MM.1S (cell line): ENCODE measurements at regions not wholly inside any gene's neighbourhood (a gene's known extent, or its start where the extent isn't known, plus 50 kb on each side); places are given as distances from the start of the nearest gene placed in this dataset.
"Not testable (repeated sequence)": the region's sequence is repeated elsewhere in the genome, so short reads cannot be mapped to it uniquely, and the experiment has no call there.

Source experiments
- DNase-seq: peaks from one replicate; pipeline ENCODE4 v3.0.0-alpha.2; 2015
- H2AFZ ChIP-seq: fragments of 300-600 bp; sonication (generic); 2 replicates; pipeline ENCODE4 v1.6.0; 2016; ENCODE audit warnings: antibody characterized with exemption, low read length
- H3F3A ChIP-seq: fragments of 300-600 bp; sonication (generic); 2 replicates; pipeline ENCODE4 v1.6.1; 2016; ENCODE audit warnings: mild to moderate bottlenecking, antibody characterized with exemption, low read length, moderate library complexity, mixed read lengths; ENCODE audit not compliant: insufficient read depth
- H3K27ac ChIP-seq: fragments of 300-600 bp; sonication (generic); 2 replicates; pipeline ENCODE4 v1.5.1; 2016; ENCODE audit warnings: mild to moderate bottlenecking, low read length
- H3K27me3 ChIP-seq: fragments of 300-600 bp; sonication (generic); replicated peaks from 2 replicates; pipeline ENCODE4 v1.6.0; 2016; ENCODE audit warnings: low read length; ENCODE audit not compliant: insufficient read depth
- H3K36me3 ChIP-seq: fragments of 300-600 bp; sonication (generic); replicated peaks from 2 replicates; pipeline ENCODE4 v1.6.1; 2016; ENCODE audit warnings: mild to moderate bottlenecking, low read length, mixed read lengths; ENCODE audit not compliant: insufficient read depth
- H3K4me1 ChIP-seq: fragments of 300-600 bp; sonication (generic); 2 replicates; pipeline ENCODE4 v1.6.1; 2016; ENCODE audit warnings: low read length, mixed read lengths
- H3K4me2 ChIP-seq: fragments of 300-600 bp; sonication (generic); 2 replicates; pipeline ENCODE4 v1.6.0; 2016; ENCODE audit warnings: low read depth, low read length
- H3K4me3 ChIP-seq: fragments of 300-600 bp; sonication (generic); 2 replicates; pipeline ENCODE4 v1.5.1; 2016; ENCODE audit warnings: low read length, mixed read lengths
- H3K79me2 ChIP-seq: fragments of 300-600 bp; sonication (generic); 2 replicates; pipeline ENCODE4 v1.6.1; 2016; ENCODE audit warnings: mixed run types, low read length, mixed read lengths
- H3K9ac ChIP-seq: fragments of 300-600 bp; sonication (generic); 2 replicates; pipeline ENCODE4 v1.6.1; 2016; ENCODE audit warnings: low read length, mixed read lengths
- H3K9me2 ChIP-seq: fragments of 300-600 bp; sonication (generic); replicated peaks from 2 replicates; pipeline ENCODE4 v1.6.1; 2016; ENCODE audit warnings: mild to moderate bottlenecking, low read length, mixed read lengths; ENCODE audit not compliant: insufficient read depth
- H3K9me3 ChIP-seq: fragments of 300-600 bp; sonication (generic); replicated peaks from 2 replicates; pipeline ENCODE4 v1.6.1; 2016; ENCODE audit warnings: mild to moderate bottlenecking, low read length, mixed read lengths; ENCODE audit not compliant: insufficient read depth
- H4K20me1 ChIP-seq: fragments of 300-600 bp; sonication (generic); 2 replicates; pipeline ENCODE4 v1.6.1; 2016; ENCODE audit warnings: mild to moderate bottlenecking, low read length, moderate library complexity, mixed read lengths; ENCODE audit not compliant: insufficient read depth
- CTCF ChIP-seq: fragments of 300-600 bp; sonication (generic); IDR thresholded peaks from 2 replicates; pipeline ENCODE4 v1.5.1; 2016; ENCODE audit warnings: antibody characterized with exemption, low read length, mixed read lengths
- EZH2 ChIP-seq: fragments of 300-600 bp; sonication (generic); optimal IDR thresholded peaks from 2 replicates; pipeline ENCODE3; 2017; ENCODE audit warnings: low read depth, mild to moderate bottlenecking, antibody characterized with exemption, low read length, mixed read lengths
- EZH2phosphoT487 ChIP-seq: fragments of 300-600 bp; sonication (generic); IDR thresholded peaks from 2 replicates; pipeline ENCODE4 v1.6.1; 2018; ENCODE audit warnings: antibody characterized with exemption, low read length

DNA sequence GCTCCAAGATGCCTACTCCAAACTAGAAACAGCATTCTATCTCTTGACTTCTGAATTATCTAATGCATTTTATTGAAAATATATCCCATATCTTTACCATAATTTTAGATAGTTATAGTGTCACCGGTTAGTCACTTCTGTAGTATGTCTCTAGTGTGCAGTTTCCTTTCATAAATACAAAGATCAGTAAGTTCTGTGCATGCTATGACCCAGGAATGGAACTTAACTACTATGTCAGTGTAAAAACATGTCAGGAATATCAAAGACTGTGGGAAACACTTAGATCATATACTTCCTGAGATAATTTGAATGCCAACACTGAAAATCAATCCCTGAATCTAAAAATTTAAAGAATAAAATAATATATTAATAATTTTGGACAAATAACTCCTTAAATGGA lies 237.6 kb downstream of the ATXN7L3B start:
- TF ChIP-seq CTCF (no peak), EZH2 (no peak), EZH2phosphoT487 (no peak)
- no peaks in the 10 kb centered on the region for H3K36me3 ChIP-seq
- no peaks in the 10 kb centered on the region for H3K9me2 ChIP-seq
- no peaks in the 10 kb centered on the region for H3K79me2 ChIP-seq
- H3K9ac ChIP-seq, result no peak overlapping the region
- no peaks in the 10 kb centered on the region for H3K4me1 ChIP-seq
- DNase-seq, result no peak
- H3K4me2 ChIP-seq, result no peak overlapping the region
- no peaks in the 10 kb centered on the region for H3K27me3 ChIP-seq
- H4K20me1 ChIP-seq, result no peaks in the 10 kb centered on the region
- no peak overlapping the region for H3K27ac ChIP-seq
- no peak overlapping the region for H2AFZ ChIP-seq
- no peaks in the 10 kb centered on the region for H3K9me3 ChIP-seq
- no peaks in the 10 kb centered on the region for H3F3A ChIP-seq
- H3K4me3 ChIP-seq, result no peak overlapping the region

DNA sequence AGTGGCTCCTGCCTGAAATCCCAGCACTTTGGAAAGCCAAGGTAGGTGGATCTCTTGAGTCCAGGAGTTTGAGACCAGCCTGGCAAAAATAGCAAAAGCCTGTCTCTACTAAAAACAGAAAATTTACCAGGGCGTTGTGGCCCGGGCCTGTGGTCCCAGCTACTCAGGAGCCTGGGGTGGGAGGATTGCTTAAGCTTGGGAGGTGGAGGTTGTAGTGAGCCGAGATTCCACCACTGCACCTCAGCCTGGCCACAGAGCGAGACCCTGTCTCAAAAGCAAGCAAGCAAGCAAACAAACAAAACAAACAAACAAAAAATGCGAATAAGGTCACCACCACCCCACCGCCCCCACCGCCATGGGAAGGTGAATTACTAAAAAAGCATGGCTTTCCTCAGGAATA lies 238.7 kb downstream of the ATXN7L3B start:
- H2AFZ ChIP-seq, result no peak overlapping the region
- H3K9me3 ChIP-seq, result no peaks in the 10 kb centered on the region
- H3K4me1 ChIP-seq, result no peaks in the 10 kb centered on the region
- H3F3A ChIP-seq, result no peaks in the 10 kb centered on the region
- H3K4me2 ChIP-seq, result no peak overlapping the region
- DNase-seq, result no peak
- H3K9ac ChIP-seq, result no peak overlapping the region
- H4K20me1 ChIP-seq, result no peaks in the 10 kb centered on the region
- TF ChIP-seq EZH2phosphoT487 (no peak), EZH2 (no peak), CTCF (no peak)
- no peaks in the 10 kb centered on the region for H3K9me2 ChIP-seq
- H3K36me3 ChIP-seq, result no peaks in the 10 kb centered on the region
- H3K4me3 ChIP-seq, result no peak overlapping the region
- no peaks in the 10 kb centered on the region for H3K27me3 ChIP-seq
- no peak overlapping the region for H3K27ac ChIP-seq
- no peaks in the 10 kb centered on the region for H3K79me2 ChIP-seq

- no peak overlapping the region for H3K9ac ChIP-seq
- no peak for DNase-seq
These were observed 242.7 kb downstream of the ATXN7L3B start for GRCh38 chr12:74780182-74780849.

DNA sequence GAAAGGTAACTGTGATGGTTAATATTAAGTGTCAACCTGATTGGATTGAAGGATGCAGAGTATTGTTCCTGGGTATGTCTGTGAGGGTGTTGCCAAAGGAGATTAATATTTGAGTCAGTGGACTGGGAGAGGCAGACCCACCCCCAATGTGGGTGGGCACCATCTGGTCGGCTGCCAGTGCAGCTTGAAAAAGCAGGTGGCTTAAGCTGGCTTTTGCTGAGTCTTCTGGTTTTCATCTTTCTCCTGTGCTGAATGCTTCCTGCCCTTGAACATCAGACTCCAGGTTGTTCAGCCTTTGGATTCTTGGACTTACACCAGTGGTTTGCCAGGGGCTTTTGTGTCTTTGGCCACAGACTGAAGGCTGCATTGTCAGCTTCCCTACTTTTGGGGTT lies 243.2 kb downstream of the ATXN7L3B start:
- not testable (repeated sequence) for H2AFZ ChIP-seq, H3K27ac ChIP-seq, H3F3A ChIP-seq, H3K4me2 ChIP-seq, H4K20me1 ChIP-seq, H3K9me3 ChIP-seq, H3K4me1 ChIP-seq, H3K36me3 ChIP-seq, H3K4me3 ChIP-seq, DNase-seq, H3K9me2 ChIP-seq, H3K79me2 ChIP-seq, H3K27me3 ChIP-seq, H3K9ac ChIP-seq

More at GRCh38 chr12:74780182-74780849, 242.7 kb downstream of the ATXN7L3B start:
- Histone ChIP-seq H2AFZ (no peak overlapping the region), H4K20me1 (no peaks in the 10 kb centered on the region), H3K9me3 (no peaks in the 10 kb centered on the region), H3K9me2 (no peaks in the 10 kb centered on the region), H3K4me3 (no peak overlapping the region), H3K36me3 (no peaks in the 10 kb centered on the region), H3K4me1 (no peaks in the 10 kb centered on the region), H3K79me2 (no peaks in the 10 kb centered on the region), H3K27me3 (no peaks in the 10 kb centered on the region), H3K4me2 (no peak overlapping the region), H3K27ac (no peak overlapping the region), H3F3A (no peaks in the 10 kb centered on the region)
- no peak for TF ChIP-seq CTCF
